ENCODE measurements at regions not wholly inside any gene's neighbourhood (a gene's known extent, or its start where the extent isn't known, plus 50 kb on each side); places are given as distances from the start of the nearest gene placed in this dataset.

GRCh38 chr3:22947851-22948250, 255.3 kb upstream of the UBE2E2 start:
- H3K9me3 ChIP-seq (ENCODE audit: control insufficient read depth in 5 of 5, low read length in 5 of 5): no peaks in the 10 kb centered on the region
- H3K27me3 ChIP-seq (ENCODE audit: control insufficient read depth in 5 of 5, insufficient read depth in 4 of 5, low read length in 5 of 5): no peaks in the 10 kb centered on the region
- H3K36me3 ChIP-seq (ENCODE audit: control insufficient read depth in 5 of 5, insufficient read depth in 5 of 5, low read length in 5 of 5): no peaks in the 10 kb centered on the region
- no peak overlapping the region for H3K9ac ChIP-seq (ENCODE audit: low read length in 5 of 5)
- H3K4me1 ChIP-seq (ENCODE audit: control insufficient read depth in 5 of 5, insufficient read depth in 5 of 5, low read length in 5 of 5): peaks cover 0 to 11% (median 3%) of the 10 kb centered on the region in 5 donors
- H3K27ac ChIP-seq (ENCODE audit: low read depth, low read length): no peak overlapping the region
- no peak overlapping the region for H3K4me3 ChIP-seq (ENCODE audit: low read depth in 1 of 5, low read length in 5 of 5)

- Histone ChIP-seq H3K36me3 (ENCODE audit: control insufficient read depth in 5 of 5, insufficient read depth in 5 of 5, low read length in 5 of 5) (no peaks in the 10 kb centered on the region), H3K9ac (ENCODE audit: low read length in 5 of 5) (peak overlapping the region in 1 of 5 donors; percentile 24), H3K4me1 (ENCODE audit: control insufficient read depth in 5 of 5, insufficient read depth in 5 of 5, low read length in 5 of 5) (peaks cover 0 to 11% (median 3%) of the 10 kb centered on the region in 5 donors), H3K27me3 (ENCODE audit: control insufficient read depth in 5 of 5, insufficient read depth in 4 of 5, low read length in 5 of 5) (no peaks in the 10 kb centered on the region), H3K4me3 (ENCODE audit: low read depth in 1 of 5, low read length in 5 of 5) (no peak overlapping the region), H3K9me3 (ENCODE audit: control insufficient read depth in 5 of 5, low read length in 5 of 5) (no peaks in the 10 kb centered on the region), H3K27ac (ENCODE audit: low read depth, low read length) (no peak overlapping the region)
Measured at GRCh38 chr3:22951910-22952309, 251.2 kb upstream of the UBE2E2 start.

- H3K4me3 ChIP-seq (ENCODE audit: low read depth in 1 of 5, low read length in 5 of 5): no peak overlapping the region
- no peak overlapping the region for H3K9ac ChIP-seq (ENCODE audit: low read length in 5 of 5)
- no peak overlapping the region for H3K27ac ChIP-seq (ENCODE audit: low read depth, low read length)
- no peaks in the 10 kb centered on the region for H3K9me3 ChIP-seq (ENCODE audit: control insufficient read depth in 5 of 5, low read length in 5 of 5)
- H3K4me1 ChIP-seq (ENCODE audit: control insufficient read depth in 5 of 5, insufficient read depth in 5 of 5, low read length in 5 of 5): peaks cover 0 to 6% (median 3%) of the 10 kb centered on the region in 5 donors
- H3K27me3 ChIP-seq (ENCODE audit: control insufficient read depth in 5 of 5, insufficient read depth in 4 of 5, low read length in 5 of 5): no peaks in the 10 kb centered on the region
- no peaks in the 10 kb centered on the region for H3K36me3 ChIP-seq (ENCODE audit: control insufficient read depth in 5 of 5, insufficient read depth in 5 of 5, low read length in 5 of 5)
Measured at GRCh38 chr3:22952860-22953259, 250.3 kb upstream of the UBE2E2 start.

GRCh38 chr3:22959593-22959992, 243.5 kb upstream of the UBE2E2 start:
- Histone ChIP-seq H3K4me1 (ENCODE audit: control insufficient read depth in 5 of 5, insufficient read depth in 5 of 5, low read length in 5 of 5) (no peaks in the 10 kb centered on the region), H3K4me3 (ENCODE audit: low read depth in 1 of 5, low read length in 5 of 5) (no peak overlapping the region), H3K27ac (ENCODE audit: low read depth, low read length) (no peak overlapping the region), H3K9ac (ENCODE audit: low read length in 5 of 5) (no peak overlapping the region), H3K27me3 (ENCODE audit: control insufficient read depth in 5 of 5, insufficient read depth in 4 of 5, low read length in 5 of 5) (no peaks in the 10 kb centered on the region), H3K9me3 (ENCODE audit: control insufficient read depth in 5 of 5, low read length in 5 of 5) (no peaks in the 10 kb centered on the region), H3K36me3 (ENCODE audit: control insufficient read depth in 5 of 5, insufficient read depth in 5 of 5, low read length in 5 of 5) (no peaks in the 10 kb centered on the region)

GRCh38 chr3:22960105-22960984, 242.8 kb upstream of the UBE2E2 start:
- H3K27ac ChIP-seq (ENCODE audit: low read depth, low read length): no peak overlapping the region
- no peaks in the 10 kb centered on the region for H3K4me1 ChIP-seq (ENCODE audit: control insufficient read depth in 5 of 5, insufficient read depth in 5 of 5, low read length in 5 of 5)
- H3K4me3 ChIP-seq (ENCODE audit: low read depth in 1 of 5, low read length in 5 of 5): peak overlapping the region in 1 of 5 donors; percentile 4
- H3K36me3 ChIP-seq (ENCODE audit: control insufficient read depth in 5 of 5, insufficient read depth in 5 of 5, low read length in 5 of 5): no peaks in the 10 kb centered on the region
- no peak overlapping the region for H3K9ac ChIP-seq (ENCODE audit: low read length in 5 of 5)
- no peaks in the 10 kb centered on the region for H3K9me3 ChIP-seq (ENCODE audit: control insufficient read depth in 5 of 5, low read length in 5 of 5)
- no peaks in the 10 kb centered on the region for H3K27me3 ChIP-seq (ENCODE audit: control insufficient read depth in 5 of 5, insufficient read depth in 4 of 5, low read length in 5 of 5)

- Histone ChIP-seq H3K27me3 (ENCODE audit: control insufficient read depth in 5 of 5, insufficient read depth in 4 of 5, low read length in 5 of 5) (no peaks in the 10 kb centered on the region), H3K9ac (ENCODE audit: low read length in 5 of 5) (no peak overlapping the region), H3K4me3 (ENCODE audit: low read depth in 1 of 5, low read length in 5 of 5) (no peak overlapping the region), H3K36me3 (ENCODE audit: control insufficient read depth in 5 of 5, insufficient read depth in 5 of 5, low read length in 5 of 5) (no peaks in the 10 kb centered on the region), H3K27ac (ENCODE audit: low read depth, low read length) (no peak overlapping the region), H3K4me1 (ENCODE audit: control insufficient read depth in 5 of 5, insufficient read depth in 5 of 5, low read length in 5 of 5) (no peaks in the 10 kb centered on the region), H3K9me3 (ENCODE audit: control insufficient read depth in 5 of 5, low read length in 5 of 5) (no peaks in the 10 kb centered on the region)
Measured at GRCh38 chr3:22962244-22962643, 240.9 kb upstream of the UBE2E2 start.

GRCh38 chr3:22966349-22966748, 236.8 kb upstream of the UBE2E2 start:
- Histone ChIP-seq H3K4me1 (ENCODE audit: control insufficient read depth in 5 of 5, insufficient read depth in 5 of 5, low read length in 5 of 5) (no peaks in the 10 kb centered on the region), H3K9me3 (ENCODE audit: control insufficient read depth in 5 of 5, low read length in 5 of 5) (no peaks in the 10 kb centered on the region), H3K27ac (ENCODE audit: low read depth, low read length) (no peak overlapping the region), H3K4me3 (ENCODE audit: low read depth in 1 of 5, low read length in 5 of 5) (no peak overlapping the region), H3K9ac (ENCODE audit: low read length in 5 of 5) (no peak overlapping the region), H3K36me3 (ENCODE audit: control insufficient read depth in 5 of 5, insufficient read depth in 5 of 5, low read length in 5 of 5) (no peaks in the 10 kb centered on the region), H3K27me3 (ENCODE audit: control insufficient read depth in 5 of 5, insufficient read depth in 4 of 5, low read length in 5 of 5) (no peaks in the 10 kb centered on the region)

GRCh38 chr3:22969276-22969675, 233.9 kb upstream of the UBE2E2 start:
- Histone ChIP-seq H3K4me3 (ENCODE audit: low read depth in 1 of 5, low read length in 5 of 5) (no peak overlapping the region), H3K9ac (ENCODE audit: low read length in 5 of 5) (no peak overlapping the region), H3K27me3 (ENCODE audit: control insufficient read depth in 5 of 5, insufficient read depth in 4 of 5, low read length in 5 of 5) (no peaks in the 10 kb centered on the region), H3K36me3 (ENCODE audit: control insufficient read depth in 5 of 5, insufficient read depth in 5 of 5, low read length in 5 of 5) (no peaks in the 10 kb centered on the region), H3K9me3 (ENCODE audit: control insufficient read depth in 5 of 5, low read length in 5 of 5) (no peaks in the 10 kb centered on the region), H3K4me1 (ENCODE audit: control insufficient read depth in 5 of 5, insufficient read depth in 5 of 5, low read length in 5 of 5) (no peaks in the 10 kb centered on the region), H3K27ac (ENCODE audit: low read depth, low read length) (no peak overlapping the region)

GRCh38 chr3:22971497-22971896, 231.6 kb upstream of the UBE2E2 start:
- no peak overlapping the region for H3K27ac ChIP-seq (ENCODE audit: low read depth, low read length)
- no peaks in the 10 kb centered on the region for H3K4me1 ChIP-seq (ENCODE audit: control insufficient read depth in 5 of 5, insufficient read depth in 5 of 5, low read length in 5 of 5)
- H3K36me3 ChIP-seq (ENCODE audit: control insufficient read depth in 5 of 5, insufficient read depth in 5 of 5, low read length in 5 of 5): no peaks in the 10 kb centered on the region
- H3K4me3 ChIP-seq (ENCODE audit: low read depth in 1 of 5, low read length in 5 of 5): no peak overlapping the region
- H3K9me3 ChIP-seq (ENCODE audit: control insufficient read depth in 5 of 5, low read length in 5 of 5): no peaks in the 10 kb centered on the region
- H3K9ac ChIP-seq (ENCODE audit: low read length in 5 of 5): no peak overlapping the region
- no peaks in the 10 kb centered on the region for H3K27me3 ChIP-seq (ENCODE audit: control insufficient read depth in 5 of 5, insufficient read depth in 4 of 5, low read length in 5 of 5)

GRCh38 chr3:22977042-22977441, 226.1 kb upstream of the UBE2E2 start:
- no peaks in the 10 kb centered on the region for H3K27me3 ChIP-seq (ENCODE audit: control insufficient read depth in 5 of 5, insufficient read depth in 4 of 5, low read length in 5 of 5)
- no peak overlapping the region for H3K27ac ChIP-seq (ENCODE audit: low read depth, low read length)
- H3K36me3 ChIP-seq (ENCODE audit: control insufficient read depth in 5 of 5, insufficient read depth in 5 of 5, low read length in 5 of 5): no peaks in the 10 kb centered on the region
- no peaks in the 10 kb centered on the region for H3K9me3 ChIP-seq (ENCODE audit: control insufficient read depth in 5 of 5, low read length in 5 of 5)
- H3K4me3 ChIP-seq (ENCODE audit: low read depth in 1 of 5, low read length in 5 of 5): no peak overlapping the region
- no peaks in the 10 kb centered on the region for H3K4me1 ChIP-seq (ENCODE audit: control insufficient read depth in 5 of 5, insufficient read depth in 5 of 5, low read length in 5 of 5)
- H3K9ac ChIP-seq (ENCODE audit: low read length in 5 of 5): no peak overlapping the region
